Lower leg skin (tissue), 4 donors: ENCODE measurements at regions not wholly inside any gene's neighbourhood (a gene's known extent, or its start where the extent isn't known, plus 50 kb on each side); places are given as distances from the start of the nearest gene placed in this dataset.

Experiments
- DNase-seq, 2 donors: peaks; one replicate each; pipeline ENCODE4 v3.0.0-alpha.2; 2019; ENCODE audit warnings: low spot score in 2 of 2
- H3K4me3 ChIP-seq: fragments of 200-600 bp; sonication (generic); 2 replicates; pipeline ENCODE4 v1.5.1; 2017; ENCODE audit warnings: mild to moderate bottlenecking, low read depth; ENCODE audit not compliant: poor library complexity, severe bottlenecking
- CTCF ChIP-seq, 3 donors: fragments of 450-650 bp; IDR thresholded peaks; one replicate each; pipeline ENCODE4 v1.5.1; 2016; ENCODE audit warnings: antibody characterized with exemption in 3 of 3, mild to moderate bottlenecking in 3 of 3, moderate library complexity in 2 of 3
- POLR2A ChIP-seq, 2 donors: fragments of 450-650 bp; IDR thresholded peaks; one replicate each; pipeline ENCODE4 v1.6.1; 2016 to 2017; ENCODE audit warnings: antibody characterized with exemption in 2 of 2, mild to moderate bottlenecking in 1 of 2, moderate library complexity in 1 of 2
- WGBS, 2 donors: methylation state at CpG; one replicate each; pipeline ENCODE4 v1.1.5; 2018; 5-methylcytosine and 5-hydroxymethylcytosine counted together
- intact Hi-C: fragments of 100-400 bp; cut with DNase I; formaldehyde crosslinking; loops from one replicate; pipeline ENCODE4 v1.15.0; 2023; ENCODE audit warnings: low total_unique reads

GRCh38 chr6:163640641-163641040 lies 226.1 kb downstream of the QKI start:
- TF ChIP-seq CTCF (IDR thresholded peaks at IDR 0.05), result no peak
- no peak for TF ChIP-seq POLR2A (IDR thresholded peaks at IDR 0.05)
- WGBS, 2 donors, result 97 to 98% methylated on average over 21 of the region's 21 CpGs
- DNase-seq, result peak in 1 of 2 donors; percentile 60
- intact Hi-C loops, result no loop called here
- H3K4me3 ChIP-seq, result no peak overlapping the region

- no peak for DNase-seq
- TF ChIP-seq CTCF (IDR thresholded peaks at IDR 0.05) (no peak), POLR2A (IDR thresholded peaks at IDR 0.05) (no peak)
- 58 to 59% methylated on average over 3 of the region's 3 CpGs for WGBS, 2 donors
- intact Hi-C loops, result no loop called here
- H3K4me3 ChIP-seq, result no peak overlapping the region
Measured at GRCh38 chr6:163637524-163637923, 223.0 kb downstream of the QKI start.

GRCh38 chr6:163635731-163636364 lies 221.3 kb downstream of the QKI start:
- TF ChIP-seq POLR2A (IDR thresholded peaks at IDR 0.05) (no peak), CTCF (IDR thresholded peaks at IDR 0.05) (no peak)
- WGBS, 2 donors, result 72 to 75% methylated on average over 22 of the region's 22 CpGs
- H3K4me3 ChIP-seq, result no peak overlapping the region
- intact Hi-C loops, result no loop called here
- DNase-seq, result no peak

GRCh38 chr6:163635315-163635714 lies 220.8 kb downstream of the QKI start:
- TF ChIP-seq CTCF (IDR thresholded peaks at IDR 0.05) (peak in 1 of 3 donors; percentile 44), POLR2A (IDR thresholded peaks at IDR 0.05) (no peak)
- 93 to 95% methylated on average over 6 of the region's 6 CpGs for WGBS, 2 donors
- intact Hi-C loops, result no loop called here

GRCh38 chr6:163634211-163635171 lies 220.0 kb downstream of the QKI start:
- no peak overlapping the region for H3K4me3 ChIP-seq
- DNase-seq, result peak in 1 of 2 donors; percentile 63
- intact Hi-C loops, result no loop called here
- WGBS, 2 donors, result 61 to 72% methylated on average over 18 to 20 of the region's 21 CpGs
- TF ChIP-seq CTCF (IDR thresholded peaks at IDR 0.05) (no peak), POLR2A (IDR thresholded peaks at IDR 0.05) (no peak)

More at GRCh38 chr6:163635315-163635714, 220.8 kb downstream of the QKI start:
- H3K4me3 ChIP-seq, result no peak overlapping the region
- no peak for DNase-seq
